K562 (cell line): ENCODE measurements at regions not wholly inside any gene's neighbourhood (a gene's known extent, or its start where the extent isn't known, plus 50 kb on each side); places are given as distances from the start of the nearest gene placed in this dataset.

Experiments used
- ATAC-seq: fragments of 200-7000 bp; cut with Tn5 transposase; 3 replicates; pipeline ENCODE4 v1.9.1; 2020; ENCODE audit warnings: moderate library complexity
- BruUV-seq: library from RNA; stranded (reverse); fragments of 400-500 nt; replicated peaks from 2 replicates; lab custom pipeline; 2021; lab: Mats Ljungman, UMichigan
- CTCF ChIA-PET: fragments of 300-600 bp; formaldehyde crosslinking; extraction: SDS; loops from one replicate; lab custom pipeline; 2021; ENCODE audit warnings: low intra/inter-chr PET ratio; lab: Yijun Ruan, JAX
- POLR2A ChIA-PET: fragments of 300-600, 350-650 bp; sonication (Branson Sonifier 250); formaldehyde crosslinking; extraction: SDS; loops from one replicate; lab custom pipeline; 2021; ENCODE audit warnings: antibody characterized with exemption, inconsistent platforms; lab: Yijun Ruan, JAX
- DNase-seq, 4 experiments: peaks; one replicate each; pipeline versions ENCODE4 v3.0.0 to v3.0.0-alpha.2; 2011 to 2018; ENCODE audit warnings: low spot score in 3 of 4, mixed read lengths in 3 of 4; ENCODE audit errors: extremely low read depth in 1 of 4
- FAIRE-seq: peaks from 2 replicates; lab custom pipeline; 2011; peaks lifted over from hg19 to GRCh38; lab: Jason Lieb, UNC
- H2AFZ ChIP-seq: 2 replicates; pipeline ENCODE4 v1.6.0; 2011; ENCODE audit warnings: low read depth, low read length, control low read depth, inconsistent platforms
- H3K27ac ChIP-seq: fragments of 200-600 bp; 3 replicates; pipeline ENCODE4 v1.8.0; 2011; ENCODE audit warnings: low read depth, mild to moderate bottlenecking, control low read depth, inconsistent platforms, low read length, moderate library complexity, mixed read lengths; ENCODE audit errors: extremely low read depth
- H3K27me3 ChIP-seq, 2 experiments: fragments of 300-600 bp in 1 of 2; 2 replicates in 1 of 2; 3 replicates in 1 of 2; pipeline versions ENCODE4 v1.6.0 to v1.8.0; 2011; ENCODE audit warnings: inconsistent platforms in 2 of 2, low read length in 2 of 2, mild to moderate bottlenecking in 1 of 2, mixed read lengths in 1 of 2, moderate library complexity in 1 of 2; ENCODE audit not compliant: control insufficient read depth in 2 of 2, insufficient read depth in 2 of 2
- H3K36me3 ChIP-seq: fragments of 300-600 bp; 3 replicates; pipeline ENCODE4 v1.8.0; 2011; ENCODE audit warnings: mild to moderate bottlenecking, low read length, inconsistent platforms; ENCODE audit not compliant: control insufficient read depth, insufficient read depth
- H3K4me1 ChIP-seq, 2 experiments: fragments of 200-600 bp in 1 of 2; replicated peaks in 1 of 2; 2 replicates in 1 of 2; 3 replicates in 1 of 2; pipeline versions ENCODE4 v1.5.1 to v1.8.0; 2011; ENCODE audit warnings: inconsistent platforms in 2 of 2, low read length in 2 of 2, mild to moderate bottlenecking in 1 of 2, mixed read lengths in 1 of 2, moderate library complexity in 1 of 2; ENCODE audit not compliant: control insufficient read depth in 2 of 2, insufficient read depth in 2 of 2
- H3K4me2 ChIP-seq: 2 replicates; pipeline ENCODE4 v1.6.1; 2011; ENCODE audit warnings: low read length, control low read depth, inconsistent platforms, mixed read lengths; ENCODE audit not compliant: insufficient read depth
- H3K4me3 ChIP-seq: fragments of 200-600 bp; sonication (generic), shearing (Covaris generic); 2 replicates; pipeline ENCODE4 v1.5.1; 2016; ENCODE audit warnings: control low read depth, inconsistent platforms
- H3K79me2 ChIP-seq: fragments of 200-600 bp; 3 replicates; pipeline ENCODE4 v1.8.0; 2011; ENCODE audit warnings: low read length, inconsistent platforms; ENCODE audit not compliant: control insufficient read depth, insufficient read depth
- H3K9ac ChIP-seq, 2 experiments: 2 replicates each; pipeline versions ENCODE4 v1.6.0 to v1.6.1; 2011; ENCODE audit warnings: low read depth in 2 of 2, low read length in 2 of 2, control low read depth in 1 of 2, inconsistent platforms in 1 of 2, mild to moderate bottlenecking in 1 of 2, mixed read lengths in 1 of 2; ENCODE audit not compliant: insufficient read depth in 1 of 2
- H3K9me1 ChIP-seq: one replicate; pipeline ENCODE4 v1.6.0; 2011; ENCODE audit warnings: inconsistent platforms, mild to moderate bottlenecking, low read length, moderate library complexity; ENCODE audit not compliant: control insufficient read depth, insufficient read depth
- H3K9me3 ChIP-seq: replicated peaks from 2 replicates; pipeline ENCODE4 v1.5.1; 2011; ENCODE audit warnings: low read depth, low read length, inconsistent platforms; ENCODE audit not compliant: control insufficient read depth, insufficient read depth
- H4K20me1 ChIP-seq: replicated peaks from 2 replicates; pipeline ENCODE4 v1.6.1; 2011; ENCODE audit warnings: low read length, inconsistent platforms, mixed read lengths; ENCODE audit not compliant: control insufficient read depth, insufficient read depth
- BCL6 ChIP-seq: fragments of 250-450 bp; sonication (Bioruptor Pico); IDR thresholded peaks from 2 replicates; pipeline ENCODE4 v1.4.0; 2020
- CBX3 ChIP-seq, 2 experiments: IDR thresholded peaks; 1 replicate in 1 of 2; 2 replicates in 1 of 2; pipeline ENCODE4 v1.6.1; 2012; ENCODE audit warnings: inconsistent platforms in 2 of 2, low read length in 2 of 2, borderline replicate concordance in 1 of 2, control low read depth in 1 of 2
- EGR1 ChIP-seq: fragments of 450-650 bp; conservative IDR thresholded peaks from 2 replicates; pipeline ENCODE4 v1.6.1; 2017; ENCODE audit warnings: mild to moderate bottlenecking
- JUND ChIP-seq, 2 experiments: IDR thresholded peaks; 2 replicates in 1 of 2; 3 replicates in 1 of 2; pipeline ENCODE4 v1.6.1; 2011; ENCODE audit warnings: borderline replicate concordance in 2 of 2, low read depth in 2 of 2, low read length in 2 of 2, improper control_type of control experiment in 1 of 2, missing biosample characterization in 1 of 2, missing genetic modification characterization in 1 of 2, missing genetic modification reagents in 1 of 2
- KDM2B ChIP-seq: fragments of 250-450 bp; sonication (Bioruptor Pico); IDR thresholded peaks from 2 replicates; pipeline ENCODE4 v1.8.0; 2021; ENCODE audit warnings: mild to moderate bottlenecking, moderate library complexity
- LEF1 ChIP-seq: fragments of 450-650 bp; IDR thresholded peaks from 2 replicates; pipeline ENCODE4 v1.6.1; 2016; ENCODE audit warnings: mild to moderate bottlenecking
- NONO ChIP-seq, 2 experiments: fragments of 200-400 bp in 1 of 2; fragments of 450-650 bp in 1 of 2; formaldehyde crosslinking in 1 of 2; IDR thresholded peaks; 2 replicates each; pipeline ENCODE4 v1.6.1; 2017; ENCODE audit warnings: low read depth in 2 of 2, mild to moderate bottlenecking in 2 of 2, moderate library complexity in 2 of 2, low read length in 1 of 2
- POLR2B ChIP-seq: fragments of 450-650 bp; IDR thresholded peaks from 2 replicates; pipeline ENCODE4 v1.6.1; 2018; ENCODE audit warnings: low read depth; ENCODE audit not compliant: partially characterized antibody
- ZBTB8A ChIP-seq: fragments of 450-650 bp; IDR thresholded peaks from 2 replicates; pipeline ENCODE4 v1.6.1; 2018; ENCODE audit warnings: mild to moderate bottlenecking, moderate library complexity; ENCODE audit not compliant: partially characterized antibody
- ZNF316 ChIP-seq: fragments of 450-650 bp; IDR thresholded peaks from 2 replicates; pipeline ENCODE4 v1.6.1; 2016
- ZNF668 ChIP-seq: fragments of 250-450 bp; sonication (Bioruptor Pico); IDR thresholded peaks from 2 replicates; pipeline ENCODE4 v1.8.0; 2022; ENCODE audit warnings: mild to moderate bottlenecking, inconsistent platforms
- whole genome bisulfite sequencing: fragments of 100-300 bp; shearing (Covaris generic); methylation state at CpG from one replicate; pipeline ENCODE4 v1.1.6; 2016; ENCODE audit warnings: low coverage, mixed read lengths; ENCODE audit not compliant: insufficient coverage; ENCODE audit errors: missing lambda C conversion rate; 5-methylcytosine and 5-hydroxymethylcytosine counted together
- in situ Hi-C: fragments of 300-500 bp; cut with MboI; formaldehyde crosslinking; loops from 4 replicates; pipeline ENCODE4 v1.15.0; 2018; ENCODE audit warnings: inconsistent platforms, mixed read lengths
- intact Hi-C: fragments of 100-400 bp; cut with micrococcal nuclease; formaldehyde crosslinking; loops from 2 replicates; pipeline ENCODE4 v1.14.2; 2022
- TF ChIP-seq, protein P1 (sequence below): fragments of 250-450 bp; sonication (Bioruptor Pico); IDR thresholded peaks from 2 replicates; pipeline ENCODE4 v1.5.0; 2021; ENCODE audit warnings: mild to moderate bottlenecking, moderate library complexity
- TF ChIP-seq, protein P2 (sequence below): fragments of 450-650 bp; formaldehyde crosslinking; IDR thresholded peaks from 2 replicates; pipeline ENCODE4 v1.4.0; 2020; ENCODE audit warnings: mild to moderate bottlenecking, moderate library complexity

DNA sequence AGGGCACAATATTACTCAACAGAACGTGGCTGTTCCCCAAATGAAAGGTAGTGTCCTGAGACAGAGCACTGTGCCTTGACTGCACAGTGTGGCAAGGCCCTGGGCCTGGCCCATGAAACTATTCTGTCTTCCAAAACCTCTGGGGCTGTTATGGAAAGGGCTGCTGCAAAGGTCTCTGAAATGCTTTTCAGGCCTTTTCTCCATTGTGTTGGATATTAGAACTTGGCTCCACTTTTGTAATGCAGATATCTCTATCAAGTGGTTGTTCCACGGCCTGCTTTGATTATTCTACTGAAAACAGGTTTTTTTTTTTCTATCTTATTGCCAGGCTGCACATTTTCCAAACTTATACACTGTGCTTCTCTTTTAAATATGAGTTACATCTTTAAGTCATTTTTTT is 777.5 kb upstream of the TYRP1 start:
- no peak overlapping the region for H3K27ac ChIP-seq
- CTCF ChIA-PET, result no interaction called here
- 0% methylated on average over 2 of the region's 2 CpGs for WGBS
- no peaks in the 10 kb centered on the region for H3K27me3 ChIP-seq
- BruUV-seq, result no TSS peak
- no peak for FAIRE-seq
- no peak for ATAC-seq
- in situ Hi-C loops, result no loop called here
- H3K9ac ChIP-seq, result no peak overlapping the region
- DNase-seq, result no peak
- no peaks in the 10 kb centered on the region for H4K20me1 ChIP-seq
- H3K4me1 ChIP-seq, result no peaks in the 10 kb centered on the region
- no peak overlapping the region for H2AFZ ChIP-seq
- no peaks in the 10 kb centered on the region for H3K9me3 ChIP-seq
- no peaks in the 10 kb centered on the region for H3K36me3 ChIP-seq
- H3K9me1 ChIP-seq, result no peaks in the 10 kb centered on the region
- no peak overlapping the region for H3K4me3 ChIP-seq
- intact Hi-C loops, result no loop called here
- POLR2A ChIA-PET, result no interaction called here
- H3K79me2 ChIP-seq, result no peaks in the 10 kb centered on the region
- TF ChIP-seq ZNF316, result no peak
- TF ChIP-seq LEF1, result no peak
- no peak for TF ChIP-seq NONO (IDR thresholded peaks at IDR 0.05; ENCODE audit: low read depth in 2 of 2, low read length in 1 of 2)
- TF ChIP-seq JUND (IDR thresholded peaks at IDR 0.05; ENCODE audit: borderline replicate concordance, low read depth, low read length), result no peak
- TF ChIP-seq JUND (tag; IDR thresholded peaks at IDR 0.05; ENCODE audit: borderline replicate concordance, low read depth, low read length), result no peak
- no peak for TF ChIP-seq BCL6 (CRISPR knock-in tag)
- no peak for TF ChIP-seq ZBTB8A
- no peak for TF ChIP-seq CBX3 (IDR thresholded peaks at IDR 0.05; ENCODE audit: borderline replicate concordance in 1 of 2, low read length in 2 of 2)
- no peak for TF ChIP-seq POLR2B
- no peak for TF ChIP-seq KDM2B (CRISPR knock-in tag)
- TF ChIP-seq EGR1, result no peak
- TF ChIP-seq, protein P1, sequence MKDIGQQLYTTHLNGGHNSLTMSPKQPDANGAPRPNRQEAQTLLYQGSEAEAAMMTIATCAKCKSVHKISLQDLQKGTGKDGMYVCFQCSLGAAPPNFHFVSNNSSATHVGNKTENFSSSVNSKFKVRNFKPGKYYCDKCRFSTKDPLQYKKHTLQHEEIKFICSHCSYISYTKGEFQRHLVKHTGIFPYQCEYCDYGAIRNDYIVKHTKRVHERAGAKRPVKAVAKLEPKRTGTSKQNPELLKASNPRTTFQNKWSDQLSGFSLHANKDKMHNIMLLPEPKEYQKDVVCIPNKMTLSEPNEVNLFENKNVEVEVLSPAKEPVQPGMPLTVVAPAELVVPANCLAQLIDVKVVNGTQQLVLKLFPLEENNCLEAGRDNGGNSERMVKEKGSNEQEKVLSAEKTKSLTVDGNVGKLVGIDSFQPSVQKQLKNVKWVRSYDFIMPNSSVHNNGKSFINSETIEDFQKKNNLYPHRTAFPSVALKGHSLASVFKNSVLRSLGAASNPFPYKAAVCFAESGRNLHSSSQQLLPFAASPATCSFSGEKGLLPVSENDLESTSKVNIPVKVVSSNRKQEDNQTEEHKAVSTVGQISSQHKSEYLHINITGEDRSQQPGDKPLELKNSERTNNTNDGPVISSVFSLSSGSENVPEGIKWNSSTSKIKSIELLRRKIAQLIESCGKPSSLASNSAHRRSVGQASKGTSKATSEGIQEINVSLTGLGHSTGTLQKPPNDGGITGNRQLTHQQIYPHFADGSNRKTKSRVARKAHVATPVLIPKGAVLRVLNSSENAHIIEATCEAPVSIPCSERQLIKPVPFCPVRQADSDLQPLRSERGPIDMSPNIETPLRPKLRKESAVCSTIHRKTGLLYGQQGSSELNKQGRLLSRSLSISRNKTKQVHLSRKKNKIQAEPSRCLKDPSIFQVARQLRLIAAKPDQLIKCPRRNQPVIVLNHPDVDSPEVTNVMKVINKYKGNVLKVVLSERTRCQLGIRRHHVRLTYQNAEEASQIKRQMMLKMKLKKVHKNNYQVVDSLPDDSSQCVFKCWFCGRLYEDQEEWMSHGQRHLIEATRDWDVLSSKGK (CRISPR knock-in tag), result no peak
- TF ChIP-seq, protein P2, sequence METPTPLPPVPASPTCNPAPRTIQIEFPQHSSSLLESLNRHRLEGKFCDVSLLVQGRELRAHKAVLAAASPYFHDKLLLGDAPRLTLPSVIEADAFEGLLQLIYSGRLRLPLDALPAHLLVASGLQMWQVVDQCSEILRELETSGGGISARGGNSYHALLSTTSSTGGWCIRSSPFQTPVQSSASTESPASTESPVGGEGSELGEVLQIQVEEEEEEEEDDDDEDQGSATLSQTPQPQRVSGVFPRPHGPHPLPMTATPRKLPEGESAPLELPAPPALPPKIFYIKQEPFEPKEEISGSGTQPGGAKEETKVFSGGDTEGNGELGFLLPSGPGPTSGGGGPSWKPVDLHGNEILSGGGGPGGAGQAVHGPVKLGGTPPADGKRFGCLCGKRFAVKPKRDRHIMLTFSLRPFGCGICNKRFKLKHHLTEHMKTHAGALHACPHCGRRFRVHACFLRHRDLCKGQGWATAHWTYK, result no peak
- no peak for TF ChIP-seq ZNF668 (CRISPR knock-in tag)
- no peak overlapping the region for H3K4me2 ChIP-seq
